Colonic mucosa (tissue), 4 donors: ENCODE measurements at regions not wholly inside any gene's neighbourhood (a gene's known extent, or its start where the extent isn't known, plus 50 kb on each side); places are given as distances from the start of the nearest gene placed in this dataset.

ENCODE experiments used
- DNase-seq: peaks from one replicate; pipeline ENCODE4 v3.0.0-alpha.2; 2020
- H3K27ac ChIP-seq: fragments of 200-600 bp; one replicate; pipeline ENCODE4 v1.8.0; 2021
- H3K27me3 ChIP-seq: fragments of 200-600 bp; one replicate; pipeline ENCODE4 v1.8.0; 2021
- H3K36me3 ChIP-seq: fragments of 200-600 bp; one replicate; pipeline ENCODE4 v1.8.0; 2021
- H3K4me1 ChIP-seq: fragments of 200-600 bp; one replicate; pipeline ENCODE4 v1.8.0; 2021; ENCODE audit warnings: mild to moderate bottlenecking
- H3K4me3 ChIP-seq: fragments of 200-600 bp; one replicate; pipeline ENCODE4 v1.8.0; 2021
- H3K9ac ChIP-seq, 2 donors: one replicate each; pipeline ENCODE4 v1.7.0; 2013; ENCODE audit warnings: control low read depth in 2 of 2, low read depth in 2 of 2, low read length in 2 of 2
- H3K9me3 ChIP-seq: fragments of 200-600 bp; one replicate; pipeline ENCODE4 v1.8.0; 2021
- CTCF ChIP-seq: fragments of 200-600 bp; IDR thresholded peaks from one replicate; pipeline ENCODE4 v1.8.0; 2022; ENCODE audit warnings: antibody characterized with exemption, mild to moderate bottlenecking
- intact Hi-C: fragments of 100-400 bp; cut with DNase I; formaldehyde crosslinking; loops from one replicate; pipeline ENCODE4 v1.14.1; 2022
- donor health status: healthy.
- donor health status: DM: no; HTN: no; CAD: no.
- donor health status: DM: no; HTN: no; CAD: no.

- TF ChIP-seq CTCF, result no peak
- H3K9ac ChIP-seq, result no peak overlapping the region
- H3K27ac ChIP-seq, result no peak overlapping the region
Measured at GRCh38 chr1:83593073-83593472, 405.9 kb downstream of the TTLL7 start.

GRCh38 chr1:83588140-83588539, 410.8 kb downstream of the TTLL7 start:
- no peak for TF ChIP-seq CTCF
- Histone ChIP-seq H3K27me3 (no peaks in the 10 kb centered on the region), H3K36me3 (no peaks in the 10 kb centered on the region), H3K9me3 (no peaks in the 10 kb centered on the region), H3K4me3 (no peak overlapping the region), H3K9ac (no peak overlapping the region), H3K27ac (no peak overlapping the region), H3K4me1 (no peaks in the 10 kb centered on the region)
- intact Hi-C loops, result no loop called here
- DNase-seq, result no peak

More at GRCh38 chr1:83593073-83593472, 405.9 kb downstream of the TTLL7 start:
- H3K4me3 ChIP-seq, result no peak overlapping the region
- no peaks in the 10 kb centered on the region for H3K36me3 ChIP-seq
- H3K4me1 ChIP-seq, result no peaks in the 10 kb centered on the region
- DNase-seq, result no peak
- intact Hi-C loops, result no loop called here
- H3K9me3 ChIP-seq, result no peaks in the 10 kb centered on the region
- no peaks in the 10 kb centered on the region for H3K27me3 ChIP-seq

- peak; percentile 18 for DNase-seq
- intact Hi-C loops, result no loop called here
- H3K4me3 ChIP-seq, result no peak overlapping the region
- no peaks in the 10 kb centered on the region for H3K36me3 ChIP-seq
- no peak for TF ChIP-seq CTCF
- no peaks in the 10 kb centered on the region for H3K4me1 ChIP-seq
- no peak overlapping the region for H3K27ac ChIP-seq
- no peak overlapping the region for H3K9ac ChIP-seq
- no peaks in the 10 kb centered on the region for H3K9me3 ChIP-seq
- H3K27me3 ChIP-seq, result no peaks in the 10 kb centered on the region
Measured at GRCh38 chr1:83583351-83584014, 415.4 kb downstream of the TTLL7 start.

- Histone ChIP-seq H3K27me3 (no peaks in the 10 kb centered on the region), H3K9ac (no peak overlapping the region), H3K4me3 (no peak overlapping the region), H3K27ac (no peak overlapping the region), H3K4me1 (no peaks in the 10 kb centered on the region), H3K36me3 (no peaks in the 10 kb centered on the region), H3K9me3 (no peaks in the 10 kb centered on the region)
- intact Hi-C loops, result no loop called here
- DNase-seq, result no peak
- no peak for TF ChIP-seq CTCF
Measured at GRCh38 chr1:83581747-83582146, 417.2 kb downstream of the TTLL7 start.

- Histone ChIP-seq H3K9me3 (no peaks in the 10 kb centered on the region), H3K4me1 (no peaks in the 10 kb centered on the region), H3K27ac (no peak overlapping the region), H3K9ac (no peak overlapping the region), H3K36me3 (no peaks in the 10 kb centered on the region), H3K4me3 (no peak overlapping the region), H3K27me3 (no peaks in the 10 kb centered on the region)
- intact Hi-C loops, result no loop called here
- DNase-seq, result no peak
- no peak for TF ChIP-seq CTCF
Measured at GRCh38 chr1:83574791-83575190, 424.1 kb downstream of the TTLL7 start.
